ENCODE measurements at regions not wholly inside any gene's neighbourhood (a gene's known extent, or its start where the extent isn't known, plus 50 kb on each side); places are given as distances from the start of the nearest gene placed in this dataset.

DNA sequence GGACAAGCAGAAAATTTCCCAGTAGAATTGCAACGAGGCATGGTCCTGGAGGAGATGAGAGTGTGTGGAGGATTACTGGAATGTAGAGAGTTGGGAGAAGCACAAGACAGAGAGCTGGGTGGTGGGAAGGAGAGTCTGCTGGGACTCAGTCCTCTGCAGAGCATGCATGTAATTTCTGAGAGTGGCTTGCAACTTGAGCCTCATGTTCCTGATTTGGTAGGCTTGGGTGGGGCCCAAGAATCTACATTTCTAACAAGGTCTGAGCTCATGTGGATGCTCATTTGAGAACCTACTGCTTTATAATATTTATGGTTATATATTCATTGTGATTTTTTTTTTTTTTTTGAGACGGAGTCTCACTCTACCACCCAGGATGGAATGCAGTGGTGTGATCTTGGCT is 317.9 kb upstream of the COBL start:
- TF ChIP-seq, protein P1, sequence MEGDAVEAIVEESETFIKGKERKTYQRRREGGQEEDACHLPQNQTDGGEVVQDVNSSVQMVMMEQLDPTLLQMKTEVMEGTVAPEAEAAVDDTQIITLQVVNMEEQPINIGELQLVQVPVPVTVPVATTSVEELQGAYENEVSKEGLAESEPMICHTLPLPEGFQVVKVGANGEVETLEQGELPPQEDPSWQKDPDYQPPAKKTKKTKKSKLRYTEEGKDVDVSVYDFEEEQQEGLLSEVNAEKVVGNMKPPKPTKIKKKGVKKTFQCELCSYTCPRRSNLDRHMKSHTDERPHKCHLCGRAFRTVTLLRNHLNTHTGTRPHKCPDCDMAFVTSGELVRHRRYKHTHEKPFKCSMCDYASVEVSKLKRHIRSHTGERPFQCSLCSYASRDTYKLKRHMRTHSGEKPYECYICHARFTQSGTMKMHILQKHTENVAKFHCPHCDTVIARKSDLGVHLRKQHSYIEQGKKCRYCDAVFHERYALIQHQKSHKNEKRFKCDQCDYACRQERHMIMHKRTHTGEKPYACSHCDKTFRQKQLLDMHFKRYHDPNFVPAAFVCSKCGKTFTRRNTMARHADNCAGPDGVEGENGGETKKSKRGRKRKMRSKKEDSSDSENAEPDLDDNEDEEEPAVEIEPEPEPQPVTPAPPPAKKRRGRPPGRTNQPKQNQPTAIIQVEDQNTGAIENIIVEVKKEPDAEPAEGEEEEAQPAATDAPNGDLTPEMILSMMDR (IDR thresholded peaks at IDR 0.05; ENCODE audit: borderline replicate concordance, insufficient read depth, low read depth, low read length) = no peak
- H3K4me3 ChIP-seq (ENCODE audit: low read depth, low read length) = no peak overlapping the region

DNA sequence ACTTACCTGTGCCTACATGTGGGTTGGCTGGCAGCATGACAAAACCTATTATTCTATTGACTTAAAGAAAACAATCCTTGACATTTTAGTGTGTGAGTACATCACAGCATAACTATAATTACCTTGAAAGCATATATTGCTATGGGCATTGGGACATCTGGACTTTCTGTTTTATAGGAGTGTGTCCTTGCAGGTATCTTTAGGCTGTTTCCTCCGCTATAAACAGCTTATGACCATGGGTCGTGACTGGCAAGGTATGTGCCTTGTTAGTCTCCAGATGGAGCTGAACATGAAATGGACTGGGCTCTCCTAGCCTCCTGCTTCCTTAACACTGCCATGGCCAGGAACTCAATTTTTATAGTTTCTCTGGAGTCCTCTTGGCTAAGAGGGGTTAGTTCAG is 317.4 kb upstream of the COBL start:
- H3K4me3 ChIP-seq (ENCODE audit: low read depth, low read length) = no peak overlapping the region
- TF ChIP-seq, protein P1 (IDR thresholded peaks at IDR 0.05; ENCODE audit: borderline replicate concordance, insufficient read depth, low read depth, low read length) = no peak

DNA sequence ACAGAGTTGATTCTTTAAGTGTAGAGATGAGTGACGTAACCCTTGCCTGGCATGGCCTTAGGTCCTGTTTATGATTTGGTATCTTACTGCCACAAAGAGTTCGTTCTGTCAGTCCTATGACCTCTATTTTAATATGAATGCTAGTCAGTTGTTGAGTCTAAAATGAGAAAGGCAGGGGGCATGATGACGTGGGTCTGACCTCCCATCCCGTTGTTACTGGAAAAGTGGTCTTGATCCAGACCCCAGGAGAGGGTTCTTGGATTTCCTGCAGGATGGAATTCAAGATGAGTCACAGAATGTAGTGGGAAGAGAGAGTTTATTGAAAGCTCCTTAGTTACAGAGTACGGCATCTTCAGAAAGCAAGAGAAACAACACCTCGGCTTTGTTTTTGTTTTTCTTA is 317.0 kb upstream of the COBL start:
- TF ChIP-seq, protein P1 (IDR thresholded peaks at IDR 0.05; ENCODE audit: borderline replicate concordance, insufficient read depth, low read depth, low read length) = no peak
- H3K4me3 ChIP-seq (ENCODE audit: low read depth, low read length) = no peak overlapping the region

DNA sequence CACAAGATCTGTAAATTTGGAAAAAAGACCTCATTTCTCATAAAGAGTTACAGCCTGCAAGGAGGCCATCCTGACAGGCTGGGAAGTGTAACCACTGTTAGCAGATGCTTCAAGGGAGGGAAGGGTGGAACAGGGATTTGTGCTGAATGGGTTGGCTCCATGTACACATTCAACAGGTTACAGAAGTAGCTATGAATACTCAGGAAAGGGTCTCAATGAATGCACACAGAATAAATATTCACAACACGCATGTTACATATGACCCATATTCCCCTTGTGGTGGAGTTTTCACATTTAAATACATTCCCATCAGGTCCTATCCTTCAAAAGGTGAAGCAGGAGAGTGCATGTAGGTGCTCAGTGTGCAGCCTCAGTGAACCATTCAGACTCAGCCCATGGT is 316.4 kb upstream of the COBL start:
- TF ChIP-seq, protein P1 (IDR thresholded peaks at IDR 0.05; ENCODE audit: borderline replicate concordance, insufficient read depth, low read depth, low read length) = no peak
- no peak overlapping the region for H3K4me3 ChIP-seq (ENCODE audit: low read depth, low read length)

DNA sequence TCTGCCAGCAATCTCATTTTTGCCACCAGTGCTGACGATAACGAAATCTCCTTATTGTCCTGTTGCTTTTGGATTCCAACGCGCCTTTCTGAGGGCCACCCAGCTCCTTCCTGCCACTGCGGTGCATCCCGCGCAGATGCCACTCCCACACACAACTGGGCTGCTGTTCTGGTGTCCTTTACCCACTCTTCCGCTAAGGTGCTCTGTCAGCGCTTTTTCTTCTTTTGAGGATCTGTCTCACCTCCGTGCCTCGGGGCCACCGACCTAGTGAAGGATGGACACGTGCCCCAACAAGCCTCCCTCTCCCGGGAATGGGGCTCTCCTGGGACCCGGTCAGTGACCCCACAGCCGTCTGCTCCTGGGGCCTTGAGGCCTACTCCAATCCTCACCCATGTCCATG is 314.3 kb upstream of the COBL start:
- no peak overlapping the region for H3K4me3 ChIP-seq (ENCODE audit: low read depth, low read length)
- TF ChIP-seq, protein P1 (IDR thresholded peaks at IDR 0.05; ENCODE audit: borderline replicate concordance, insufficient read depth, low read depth, low read length) = no peak

DNA sequence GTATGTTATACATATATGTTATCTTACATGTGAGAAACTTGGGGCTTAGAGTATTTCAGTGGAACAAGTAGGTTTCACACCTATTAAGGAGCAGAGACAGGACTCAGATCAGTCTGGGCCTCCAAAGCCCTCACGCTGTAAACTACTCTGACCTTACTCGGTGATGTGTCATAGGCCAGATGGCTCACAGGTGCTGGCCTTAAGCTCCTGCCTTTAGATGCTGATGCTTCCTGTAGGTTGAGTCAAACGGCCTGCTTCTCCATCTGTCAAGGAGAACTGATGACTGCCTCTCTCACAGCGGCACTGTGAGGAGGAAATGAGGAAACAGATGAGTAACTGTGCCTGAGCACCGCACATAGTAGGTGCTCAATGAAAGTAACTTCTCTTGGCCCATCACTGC is 312.6 kb upstream of the COBL start:
- H3K4me3 ChIP-seq (ENCODE audit: low read depth, low read length) = no peak overlapping the region
- TF ChIP-seq, protein P1 (IDR thresholded peaks at IDR 0.05; ENCODE audit: borderline replicate concordance, insufficient read depth, low read depth, low read length) = no peak

DNA sequence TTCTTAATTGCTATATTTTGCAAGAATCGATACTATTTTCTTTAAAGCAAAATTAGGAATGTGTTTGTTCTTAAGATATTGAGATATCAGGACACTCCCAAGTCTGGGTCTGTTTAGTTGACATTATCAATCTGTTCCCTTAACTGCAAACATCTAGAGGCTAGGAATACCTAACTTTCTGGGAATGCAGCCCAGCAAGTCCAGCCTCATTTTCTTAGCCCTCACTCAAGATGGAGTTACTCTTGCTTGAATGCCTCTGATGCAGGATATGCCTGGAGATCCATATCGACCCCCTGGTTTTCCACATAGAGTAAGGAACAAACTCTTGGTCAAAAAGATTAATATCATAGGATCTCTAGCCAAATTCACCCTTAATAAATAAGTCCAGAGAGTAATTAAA is 305.3 kb upstream of the COBL start:
- TF ChIP-seq, protein P1 (IDR thresholded peaks at IDR 0.05; ENCODE audit: borderline replicate concordance, insufficient read depth, low read depth, low read length) = no peak

More for the DNA sequence above, 305.3 kb upstream of the COBL start:
- no peak overlapping the region for H3K4me3 ChIP-seq (ENCODE audit: low read depth, low read length)
